ENCODE measurements at regions not wholly inside any gene's neighbourhood (a gene's known extent, or its start where the extent isn't known, plus 50 kb on each side); places are given as distances from the start of the nearest gene placed in this dataset.
A peak's percentile ranks its signal among the peaks of the same experiment; 100 is the strongest.
"Not testable (repeated sequence)": the region's sequence is repeated elsewhere in the genome, so short reads cannot be mapped to it uniquely, and the experiment has no call there.

- not testable (repeated sequence) for DNase-seq (ENCODE audit: low spot score)
These were observed 188.7 kb upstream of the NDUFV2 start for GRCh38 chr18:8913606-8914403.

- not testable (repeated sequence) for DNase-seq (ENCODE audit: low spot score)
These were observed 187.9 kb upstream of the NDUFV2 start for GRCh38 chr18:8914404-8915264.

GRCh38 chr18:8920856-8921787 lies 181.4 kb upstream of the NDUFV2 start:
- DNase-seq (ENCODE audit: low spot score), result not testable (repeated sequence)

GRCh38 chr18:8926464-8926863 lies 176.0 kb upstream of the NDUFV2 start:
- no peak for DNase-seq (ENCODE audit: low spot score)

DNA sequence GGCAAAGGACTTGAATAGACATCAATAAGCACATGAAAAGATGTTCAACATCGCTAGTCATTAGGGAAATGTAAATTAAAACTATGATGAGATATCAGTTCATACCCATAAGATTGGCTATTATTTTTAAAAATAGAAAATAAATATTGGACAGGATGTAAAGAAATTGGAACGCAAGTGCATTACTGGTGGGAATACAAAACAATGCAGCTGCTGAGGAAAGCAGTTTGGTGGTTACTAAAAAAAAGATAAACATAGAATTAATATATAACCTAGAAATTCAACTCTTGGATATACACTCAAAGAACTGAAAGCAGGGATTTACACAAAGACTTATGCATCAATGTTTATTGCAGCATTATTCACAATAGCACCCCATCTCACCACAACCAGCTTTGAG lies 174.5 kb upstream of the NDUFV2 start:
- no peak for DNase-seq (ENCODE audit: low spot score)

DNA sequence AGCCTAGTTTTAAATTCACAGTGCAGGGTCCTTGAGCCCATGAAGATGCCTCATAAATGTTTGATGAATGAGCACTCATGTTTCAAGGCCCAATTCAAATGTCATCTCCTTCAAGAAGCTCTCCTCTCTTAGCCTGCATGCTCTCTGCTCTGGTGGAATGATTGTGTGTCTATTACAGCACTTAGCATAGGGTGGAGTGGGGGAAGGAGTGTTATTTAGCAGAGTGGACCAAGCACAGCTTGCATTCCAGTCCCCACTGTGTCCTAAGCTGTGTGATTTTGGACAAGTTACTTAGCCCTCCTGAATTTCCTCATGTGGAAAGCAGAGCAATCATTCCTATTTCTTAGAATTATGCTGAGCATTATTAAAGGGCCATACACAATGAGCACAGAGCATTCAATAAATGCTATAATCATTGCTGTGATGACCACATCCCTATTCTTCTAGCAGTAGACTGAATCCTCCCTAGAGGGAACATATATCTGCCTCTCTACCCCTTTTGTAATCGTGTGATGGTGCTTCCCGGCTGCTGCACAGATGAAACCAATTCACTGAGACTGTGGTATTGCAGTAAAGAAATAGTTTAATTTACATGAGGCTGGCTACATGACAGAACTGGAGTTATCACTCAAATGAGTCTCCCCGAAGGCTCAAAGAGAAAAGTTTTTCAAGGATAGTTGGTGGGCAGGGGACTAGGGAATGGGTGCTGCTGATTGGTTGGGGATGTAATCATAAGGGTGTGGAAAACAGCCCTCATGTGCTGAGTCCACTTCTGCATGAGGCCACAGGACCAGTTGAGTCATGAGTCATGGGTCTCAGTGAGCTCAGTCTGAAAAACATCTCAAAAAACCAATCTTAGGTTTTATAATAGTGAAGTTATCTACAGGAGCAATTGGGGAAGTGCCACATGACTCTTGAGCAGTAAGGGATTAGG lies 173.4 kb upstream of the NDUFV2 start:
- no peak for DNase-seq (ENCODE audit: low spot score)

DNA sequence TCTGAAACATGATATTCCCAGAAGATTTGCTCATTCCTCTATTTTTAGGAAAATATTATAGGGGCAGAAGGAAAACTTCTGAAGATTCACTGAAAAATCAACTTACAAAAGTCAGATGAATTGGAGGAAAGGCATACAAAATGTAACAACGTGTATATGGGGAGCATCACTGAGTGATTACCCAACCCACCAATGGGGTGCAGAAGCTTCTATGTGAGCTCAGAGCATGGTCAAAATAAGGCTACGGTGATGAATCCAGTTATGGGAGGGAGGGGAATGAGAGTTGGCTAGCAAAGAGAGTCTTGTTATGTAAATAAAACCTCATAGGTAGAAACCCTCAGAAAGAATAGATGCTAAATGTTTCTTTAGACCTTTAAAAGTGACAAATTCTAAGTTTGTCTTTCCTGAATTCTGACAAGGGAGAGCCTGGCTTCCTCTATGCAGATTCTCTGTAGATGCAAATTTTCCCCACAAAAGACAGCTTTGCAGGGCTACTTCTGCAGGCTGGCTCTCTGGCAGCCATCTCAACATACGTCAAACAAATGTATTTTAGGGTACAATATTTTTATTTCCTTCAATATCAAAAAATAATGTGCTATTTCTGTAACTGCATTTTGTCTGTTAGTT lies 171.4 kb upstream of the NDUFV2 start:
- no peak for DNase-seq (ENCODE audit: low spot score)

DNA sequence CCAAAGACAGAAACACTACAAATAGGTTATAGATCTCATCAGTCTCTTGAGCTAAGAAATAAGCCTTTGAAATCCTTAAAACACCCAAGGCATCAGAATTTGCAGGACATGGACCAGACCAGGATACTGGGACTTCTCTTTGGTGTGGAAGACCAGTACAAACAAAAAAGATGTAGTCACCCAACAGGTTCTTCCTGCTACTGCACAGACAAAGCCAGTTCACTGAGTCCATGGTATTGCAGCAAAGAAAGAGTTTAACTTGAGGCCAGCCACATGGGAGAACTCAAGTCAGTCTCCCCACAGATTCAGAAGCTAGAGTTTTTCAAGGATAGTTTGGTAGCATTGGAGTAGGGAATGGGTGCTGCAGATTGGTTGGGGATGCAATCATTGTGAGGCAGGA lies 169.6 kb upstream of the NDUFV2 start:
- DNase-seq (ENCODE audit: low spot score), result no peak

GRCh38 chr18:8933714-8934284 lies 168.7 kb upstream of the NDUFV2 start:
- no peak for DNase-seq (ENCODE audit: low spot score)

- DNase-seq (ENCODE audit: low spot score), result not testable (repeated sequence)
These were observed 167.2 kb upstream of the NDUFV2 start for GRCh38 chr18:8935346-8935745.

DNA sequence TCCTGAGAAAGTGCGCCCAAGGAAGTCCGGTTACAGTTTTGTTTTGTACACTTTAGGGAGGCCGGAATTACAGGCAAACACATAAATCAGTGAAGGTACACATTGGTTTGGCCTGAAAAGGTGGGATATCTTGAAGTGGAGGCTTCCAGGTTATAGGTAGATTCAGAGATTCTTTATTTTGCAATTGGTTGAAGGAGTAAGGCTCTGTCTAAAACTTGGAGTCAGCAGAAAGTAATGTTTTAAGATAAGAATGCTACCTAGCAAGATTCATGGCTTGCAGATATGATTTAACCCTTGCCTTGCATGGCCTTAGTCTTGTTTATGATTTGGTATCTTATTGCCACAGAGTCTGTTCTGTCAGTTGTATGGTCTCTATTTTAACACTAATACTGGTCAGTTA lies 165.9 kb upstream of the NDUFV2 start:
- no peak for DNase-seq (ENCODE audit: low spot score)

DNA sequence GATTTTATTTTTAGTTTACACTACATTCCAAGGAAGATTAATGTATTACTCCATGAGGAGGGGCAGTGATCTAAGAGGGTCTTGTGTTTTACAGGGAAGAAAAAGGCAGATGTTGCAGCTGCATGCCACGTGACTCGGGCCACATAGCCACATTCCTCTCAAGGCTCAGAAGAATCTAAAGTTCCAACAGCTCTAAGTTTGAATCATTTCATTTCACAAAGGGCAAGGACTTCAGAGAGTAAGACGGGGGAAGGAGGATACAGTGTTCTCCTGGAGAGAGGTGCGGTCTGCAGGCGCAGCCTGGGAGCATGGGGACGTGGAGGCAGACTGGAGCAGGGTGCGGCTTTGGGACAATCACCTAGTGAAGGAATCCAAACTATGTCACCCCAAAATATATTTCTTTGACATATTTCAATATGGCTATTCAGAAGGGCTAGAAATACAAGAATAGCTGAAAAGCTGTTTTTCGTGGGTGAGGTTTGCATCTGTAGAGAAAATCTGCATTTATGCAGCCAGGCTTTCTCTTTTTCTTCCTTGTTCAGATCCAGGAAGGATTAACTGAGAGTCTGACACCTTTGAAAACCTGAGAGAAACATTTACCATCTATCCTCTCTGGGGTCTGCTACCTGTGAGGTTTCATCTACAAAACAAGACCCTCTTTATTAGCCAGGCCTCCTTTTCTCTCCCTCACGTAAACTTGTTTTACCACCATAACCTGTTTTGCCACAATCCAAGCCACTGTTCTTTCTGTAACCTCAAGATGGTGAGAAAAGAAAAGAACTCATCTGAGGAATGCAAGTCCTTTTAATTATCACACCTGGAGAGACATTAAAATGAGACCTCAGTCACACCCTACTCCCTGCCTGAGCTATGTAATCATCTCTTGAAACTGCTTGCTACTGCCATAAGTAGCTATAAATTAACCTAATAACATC lies 165.1 kb upstream of the NDUFV2 start:
- no peak for DNase-seq (ENCODE audit: low spot score)

DNA sequence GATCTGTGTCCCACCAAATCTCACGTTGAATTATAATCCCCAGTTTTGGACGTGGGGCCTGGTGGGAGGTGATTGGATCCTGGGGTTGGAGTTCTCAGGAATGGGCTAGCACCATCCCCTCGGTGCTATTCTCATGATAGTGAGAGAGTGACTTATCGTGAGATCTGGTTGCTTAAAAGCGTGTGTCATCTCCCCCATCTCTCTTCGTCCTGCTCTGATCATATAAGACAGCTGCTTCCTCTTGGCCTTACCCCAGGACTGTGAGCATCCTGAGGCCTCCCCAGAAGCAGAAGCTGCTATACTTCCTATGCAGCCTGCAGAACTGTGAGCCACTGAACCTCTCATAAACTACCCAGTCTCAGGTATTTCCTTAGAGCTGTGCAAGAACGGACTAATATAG lies 163.7 kb upstream of the NDUFV2 start:
- no peak for DNase-seq (ENCODE audit: low spot score)

- DNase-seq (ENCODE audit: low spot score), result no peak
These were observed 160.2 kb upstream of the NDUFV2 start for GRCh38 chr18:8942021-8942908.

GRCh38 chr18:8942909-8943545 lies 159.5 kb upstream of the NDUFV2 start:
- no peak for DNase-seq (ENCODE audit: low spot score)

GRCh38 chr18:8943900-8944870 lies 158.3 kb upstream of the NDUFV2 start:
- DNase-seq (ENCODE audit: low spot score), result peak; percentile 58
